GM19351 (cell line): ENCODE measurements at regions not wholly inside any gene's neighbourhood (a gene's known extent, or its start where the extent isn't known, plus 50 kb on each side); places are given as distances from the start of the nearest gene placed in this dataset.
"Not testable (repeated sequence)": the region's sequence is repeated elsewhere in the genome, so short reads cannot be mapped to it uniquely, and the experiment has no call there.

Source experiments
- ATAC-seq: cut with Tn5 transposase; IDR thresholded peaks from one replicate; pipeline ENCODE4 v1.9.1; 2021; ENCODE audit warnings: mild to moderate bottlenecking, moderate library complexity; ENCODE audit not compliant: unreplicated experiment

GRCh38 chr5:110269478-110270142 lies 456.9 kb downstream of the TMEM232 start:
- ATAC-seq: no peak

GRCh38 chr5:110275878-110276277 lies 450.6 kb downstream of the TMEM232 start:
- ATAC-seq: no peak

GRCh38 chr5:110278449-110278848 lies 448.0 kb downstream of the TMEM232 start:
- not testable (repeated sequence) for ATAC-seq

GRCh38 chr5:110284121-110284520 lies 442.4 kb downstream of the TMEM232 start:
- not testable (repeated sequence) for ATAC-seq

GRCh38 chr5:110288766-110289511 lies 437.5 kb downstream of the TMEM232 start:
- ATAC-seq: no peak

- ATAC-seq: no peak
Measured at GRCh38 chr5:110289512-110289810, 437.0 kb downstream of the TMEM232 start.

- no peak for ATAC-seq
Measured at GRCh38 chr5:110290542-110290941, 435.9 kb downstream of the TMEM232 start.

GRCh38 chr5:110294281-110294680 lies 432.2 kb downstream of the TMEM232 start:
- ATAC-seq: no peak

GRCh38 chr5:110297152-110297670 lies 429.3 kb downstream of the TMEM232 start:
- no peak for ATAC-seq

GRCh38 chr5:110304176-110304575 lies 422.3 kb downstream of the TMEM232 start:
- no peak for ATAC-seq

- no peak for ATAC-seq
Measured at GRCh38 chr5:110306650-110307049, 419.8 kb downstream of the TMEM232 start.

GRCh38 chr5:110309222-110309621 lies 417.2 kb downstream of the TMEM232 start:
- ATAC-seq: no peak

GRCh38 chr5:110316566-110316965 lies 409.9 kb downstream of the TMEM232 start:
- ATAC-seq: not testable (repeated sequence)

- peak; percentile 73 for ATAC-seq
Measured at GRCh38 chr5:110321117-110321516, 405.4 kb downstream of the TMEM232 start.

- ATAC-seq: no peak
Measured at GRCh38 chr5:110323357-110323756, 403.1 kb downstream of the TMEM232 start.

GRCh38 chr5:110323832-110324231 lies 402.6 kb downstream of the TMEM232 start:
- no peak for ATAC-seq

GRCh38 chr5:110324876-110325275 lies 401.6 kb downstream of the TMEM232 start:
- ATAC-seq: no peak

- ATAC-seq: no peak
Measured at GRCh38 chr5:110329955-110330525, 396.4 kb downstream of the TMEM232 start.

- peak; percentile 50 for ATAC-seq
Measured at GRCh38 chr5:110333384-110333783, 393.1 kb downstream of the TMEM232 start.

GRCh38 chr5:110335361-110336066 lies 391.0 kb downstream of the TMEM232 start:
- no peak for ATAC-seq

GRCh38 chr5:110338341-110339083 lies 388.0 kb downstream of the TMEM232 start:
- ATAC-seq: no peak
